ENCODE measurements at regions not wholly inside any gene's neighbourhood (a gene's known extent, or its start where the extent isn't known, plus 50 kb on each side); places are given as distances from the start of the nearest gene placed in this dataset.

GRCh38 chr9:104301755-104302154 lies 202.3 kb upstream of the OR13F1 start:
- Histone ChIP-seq H3K27me3 (ENCODE audit: insufficient read depth, low read depth) (no peaks in the 10 kb centered on the region), H3K36me3 (ENCODE audit: low read depth) (no peaks in the 10 kb centered on the region), H3K9me3 (ENCODE audit: insufficient read depth, low read depth) (0 out of 2 replicates have a peak, but pooled peaks cover 2% of the 10 kb centered on the region), H2AFZ (no peak overlapping the region), H4K20me1 (ENCODE audit: insufficient read depth) (no peaks in the 10 kb centered on the region), H3K4me2 (no peak overlapping the region), H3K79me2 (ENCODE audit: low read depth) (no peaks in the 10 kb centered on the region), H3K4me1 (replicated peaks; ENCODE audit: insufficient read depth) (no peaks in the 10 kb centered on the region), H3K9me2 (ENCODE audit: insufficient read depth) (no peaks in the 10 kb centered on the region), H3F3A (ENCODE audit: insufficient read depth, low read depth) (no peaks in the 10 kb centered on the region), H3K4me3 (no peak overlapping the region), H3K27ac (no peak overlapping the region)
- POLR2A ChIA-PET (ENCODE audit: unreplicated experiment), result no interaction called here
- no peak for DNase-seq
- intact Hi-C loops (cut with micrococcal nuclease; ENCODE audit: unreplicated experiment), result no loop called here
- no TSS peak for BruUV-seq (replicated peaks)
- TF ChIP-seq CTCF (conservative IDR thresholded peaks at IDR 0.05) (no peak), EZH2 (IDR thresholded peaks at IDR 0.05; ENCODE audit: low read depth) (no peak)
- CTCF ChIA-PET, result no interaction called here

- ChIA-PET CTCF (no interaction called here), POLR2A (ENCODE audit: unreplicated experiment) (no interaction called here)
- H3K79me2 ChIP-seq (ENCODE audit: low read depth), result no peaks in the 10 kb centered on the region
- H3K27ac ChIP-seq, result no peak overlapping the region
- H3F3A ChIP-seq (ENCODE audit: insufficient read depth, low read depth), result no peaks in the 10 kb centered on the region
- no peaks in the 10 kb centered on the region for H4K20me1 ChIP-seq (ENCODE audit: insufficient read depth)
- H2AFZ ChIP-seq, result no peak overlapping the region
- no peaks in the 10 kb centered on the region for H3K4me1 ChIP-seq (replicated peaks; ENCODE audit: insufficient read depth)
- no peaks in the 10 kb centered on the region for H3K27me3 ChIP-seq (ENCODE audit: insufficient read depth, low read depth)
- no peak for DNase-seq
- intact Hi-C loops (cut with micrococcal nuclease; ENCODE audit: unreplicated experiment), result no loop called here
- H3K4me3 ChIP-seq, result no peak overlapping the region
- no peak overlapping the region for H3K4me2 ChIP-seq
- TF ChIP-seq EZH2 (IDR thresholded peaks at IDR 0.05; ENCODE audit: low read depth) (no peak), CTCF (conservative IDR thresholded peaks at IDR 0.05) (no peak)
- H3K9me3 ChIP-seq (ENCODE audit: insufficient read depth, low read depth), result 0 out of 2 replicates have a peak, but pooled peaks cover 2% of the 10 kb centered on the region
- no TSS peak for BruUV-seq (replicated peaks)
- no peaks in the 10 kb centered on the region for H3K9me2 ChIP-seq (ENCODE audit: insufficient read depth)
- H3K36me3 ChIP-seq (ENCODE audit: low read depth), result no peaks in the 10 kb centered on the region
These were observed 201.3 kb upstream of the OR13F1 start for GRCh38 chr9:104302775-104303174.

- Histone ChIP-seq H3K9me3 (ENCODE audit: insufficient read depth, low read depth) (0 out of 2 replicates have a peak, but pooled peaks cover 2% of the 10 kb centered on the region), H3K27me3 (ENCODE audit: insufficient read depth, low read depth) (no peaks in the 10 kb centered on the region), H3K79me2 (ENCODE audit: low read depth) (no peaks in the 10 kb centered on the region), H3K4me2 (no peak overlapping the region), H4K20me1 (ENCODE audit: insufficient read depth) (no peaks in the 10 kb centered on the region), H2AFZ (no peak overlapping the region), H3K27ac (no peak overlapping the region), H3K36me3 (ENCODE audit: low read depth) (no peaks in the 10 kb centered on the region), H3F3A (ENCODE audit: insufficient read depth, low read depth) (no peaks in the 10 kb centered on the region), H3K4me3 (no peak overlapping the region), H3K9me2 (ENCODE audit: insufficient read depth) (no peaks in the 10 kb centered on the region), H3K4me1 (replicated peaks; ENCODE audit: insufficient read depth) (no peaks in the 10 kb centered on the region)
- intact Hi-C loops (cut with micrococcal nuclease; ENCODE audit: unreplicated experiment), result no loop called here
- no peak for DNase-seq
- CTCF ChIA-PET, result no interaction called here
- BruUV-seq (replicated peaks), result no TSS peak
- TF ChIP-seq CTCF (conservative IDR thresholded peaks at IDR 0.05), result no peak
- TF ChIP-seq EZH2 (IDR thresholded peaks at IDR 0.05; ENCODE audit: low read depth), result no peak
- POLR2A ChIA-PET (ENCODE audit: unreplicated experiment), result no interaction called here
These were observed 199.1 kb upstream of the OR13F1 start for GRCh38 chr9:104304925-104305324.

Data from PC-9 (cell line).